ENCODE measurements at regions not wholly inside any gene's neighbourhood (a gene's known extent, or its start where the extent isn't known, plus 50 kb on each side); places are given as distances from the start of the nearest gene placed in this dataset.

DNA sequence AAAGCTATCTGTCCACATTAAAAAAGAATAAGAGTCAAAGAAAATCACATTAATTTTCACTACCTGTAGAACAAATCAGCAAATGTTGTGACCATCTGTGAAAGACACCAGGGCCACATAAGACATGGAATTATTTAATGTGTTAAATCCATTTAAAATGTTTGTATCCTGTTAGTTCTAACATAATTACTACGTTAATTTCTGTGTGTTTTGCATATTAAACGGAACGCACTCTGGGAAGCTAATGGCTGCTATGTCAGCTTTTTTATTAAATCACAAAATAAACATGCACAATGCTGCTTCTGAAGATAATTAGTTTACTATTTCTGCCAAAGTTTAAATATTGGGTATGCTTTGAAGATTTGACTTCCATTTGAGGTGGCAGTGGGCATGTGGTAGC lies 1061.2 kb downstream of the CDH11 start:
- no peak for TF ChIP-seq EZH2 (IDR thresholded peaks at IDR 0.05; ENCODE audit: borderline replicate concordance, control insufficient read depth, low read depth, low read length)
- TF ChIP-seq JUND (IDR thresholded peaks at IDR 0.05; ENCODE audit: low read depth, low read length): no peak
- TF ChIP-seq GABPA (IDR thresholded peaks at IDR 0.05; ENCODE audit: low read depth): no peak
- no peak for TF ChIP-seq YY1 (IDR thresholded peaks at IDR 0.05; ENCODE audit: low read depth, low read length)
- no peak for TF ChIP-seq TAF1 (IDR thresholded peaks at IDR 0.05; ENCODE audit: borderline replicate concordance, low read depth, low read length)
- TF ChIP-seq CBX5 (IDR thresholded peaks at IDR 0.05; ENCODE audit: low read depth): no peak
- TF ChIP-seq, protein P1, sequence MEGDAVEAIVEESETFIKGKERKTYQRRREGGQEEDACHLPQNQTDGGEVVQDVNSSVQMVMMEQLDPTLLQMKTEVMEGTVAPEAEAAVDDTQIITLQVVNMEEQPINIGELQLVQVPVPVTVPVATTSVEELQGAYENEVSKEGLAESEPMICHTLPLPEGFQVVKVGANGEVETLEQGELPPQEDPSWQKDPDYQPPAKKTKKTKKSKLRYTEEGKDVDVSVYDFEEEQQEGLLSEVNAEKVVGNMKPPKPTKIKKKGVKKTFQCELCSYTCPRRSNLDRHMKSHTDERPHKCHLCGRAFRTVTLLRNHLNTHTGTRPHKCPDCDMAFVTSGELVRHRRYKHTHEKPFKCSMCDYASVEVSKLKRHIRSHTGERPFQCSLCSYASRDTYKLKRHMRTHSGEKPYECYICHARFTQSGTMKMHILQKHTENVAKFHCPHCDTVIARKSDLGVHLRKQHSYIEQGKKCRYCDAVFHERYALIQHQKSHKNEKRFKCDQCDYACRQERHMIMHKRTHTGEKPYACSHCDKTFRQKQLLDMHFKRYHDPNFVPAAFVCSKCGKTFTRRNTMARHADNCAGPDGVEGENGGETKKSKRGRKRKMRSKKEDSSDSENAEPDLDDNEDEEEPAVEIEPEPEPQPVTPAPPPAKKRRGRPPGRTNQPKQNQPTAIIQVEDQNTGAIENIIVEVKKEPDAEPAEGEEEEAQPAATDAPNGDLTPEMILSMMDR (IDR thresholded peaks at IDR 0.05 in 2 of 3, conservative IDR thresholded peaks at IDR 0.05 in 1 of 3; ENCODE audit: control insufficient read depth in 2 of 3, extremely low read depth in 1 of 3, insufficient read depth in 1 of 3, low read depth in 3 of 3, low read length in 3 of 3): no peak
- no peak for TF ChIP-seq POLR2A (IDR thresholded peaks at IDR 0.05; ENCODE audit: low read depth, low read length)
- TF ChIP-seq BHLHE40 (IDR thresholded peaks at IDR 0.05; ENCODE audit: borderline replicate concordance in 1 of 2, low read depth in 2 of 2, low read length in 1 of 2): no peak
- TF ChIP-seq ZNF217 (IDR thresholded peaks at IDR 0.05): no peak
- no peak for TF ChIP-seq NRF1 (conservative IDR thresholded peaks at IDR 0.05; ENCODE audit: low read depth, low read length)
- TF ChIP-seq RFX5 (IDR thresholded peaks at IDR 0.05; ENCODE audit: low read depth, low read length): no peak
- no peak for TF ChIP-seq BRCA1 (IDR thresholded peaks at IDR 0.05; ENCODE audit: low read depth, low read length)
